Fibroblast of pulmonary artery (primary cell): ENCODE measurements at regions not wholly inside any gene's neighbourhood (a gene's known extent, or its start where the extent isn't known, plus 50 kb on each side); places are given as distances from the start of the nearest gene placed in this dataset.
"Not testable (repeated sequence)": the region's sequence is repeated elsewhere in the genome, so short reads cannot be mapped to it uniquely, and the experiment has no call there.

ENCODE experiments used
- DNase-seq: peaks from one replicate; pipeline ENCODE4 v3.0.0-alpha.2; 2010; ENCODE audit warnings: low read depth
- H3K4me3 ChIP-seq: replicated peaks from 2 replicates; pipeline ENCODE4 v1.5.1; 2011; ENCODE audit warnings: low read depth, mild to moderate bottlenecking, control low read depth, low read length, moderate library complexity
- CTCF ChIP-seq: IDR thresholded peaks from 2 replicates; pipeline ENCODE4 v1.5.1; 2011; ENCODE audit warnings: mild to moderate bottlenecking, control low read depth, low read length, inconsistent platforms; ENCODE audit errors: missing control alignments

GRCh38 chrX:139324756-139325155, 205.8 kb upstream of the F9 start:
- no peak for TF ChIP-seq CTCF
- DNase-seq, result no peak
- no peak overlapping the region for H3K4me3 ChIP-seq

GRCh38 chrX:139320661-139321354, 209.7 kb upstream of the F9 start:
- DNase-seq, H3K4me3 ChIP-seq: not testable (repeated sequence)

GRCh38 chrX:139306675-139307074, 223.9 kb upstream of the F9 start:
- not testable (repeated sequence) for DNase-seq, H3K4me3 ChIP-seq

DNA sequence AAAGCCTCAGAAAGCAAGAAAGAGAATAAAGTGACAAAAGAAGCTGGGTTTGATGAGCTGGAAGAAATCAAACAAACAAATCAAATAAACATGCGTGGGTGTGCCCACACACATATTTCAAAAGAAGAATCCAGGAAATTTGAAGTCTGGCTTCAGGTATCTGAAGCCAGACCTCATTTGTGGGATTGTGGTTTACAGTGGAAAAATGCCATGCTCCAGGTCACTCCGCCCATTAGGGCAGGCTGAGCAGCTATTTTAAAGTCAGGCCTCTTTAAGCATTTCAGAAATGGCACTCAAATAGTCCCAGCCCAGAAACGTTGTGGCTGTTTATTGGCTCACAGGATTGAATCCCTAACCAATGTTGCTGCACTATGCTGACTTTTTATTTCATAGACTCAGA, 226.1 kb upstream of the F9 start:
- no peak for DNase-seq
- no peak overlapping the region for H3K4me3 ChIP-seq
- no peak for TF ChIP-seq CTCF

DNA sequence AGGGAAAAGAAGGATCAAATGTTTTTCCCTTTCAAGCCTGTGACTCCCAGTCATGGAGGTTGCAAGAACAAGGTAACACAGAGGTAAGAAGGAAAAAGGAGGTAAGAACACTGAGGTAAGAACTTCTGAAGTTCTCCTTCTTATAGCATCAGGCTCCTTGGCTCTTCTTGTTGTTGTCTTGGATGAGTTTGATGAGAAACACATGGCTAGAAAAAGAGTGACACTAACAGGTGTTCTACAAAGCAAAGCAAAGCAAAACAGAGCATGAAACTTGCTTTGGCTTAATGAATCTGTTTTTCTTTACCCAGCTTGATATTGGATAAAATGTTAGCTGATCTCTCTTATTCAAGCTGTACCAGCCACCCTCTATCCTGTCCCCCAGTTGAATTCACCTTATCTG, 231.2 kb upstream of the F9 start:
- no peak for DNase-seq
- no peak overlapping the region for H3K4me3 ChIP-seq
- TF ChIP-seq CTCF, result no peak

DNA sequence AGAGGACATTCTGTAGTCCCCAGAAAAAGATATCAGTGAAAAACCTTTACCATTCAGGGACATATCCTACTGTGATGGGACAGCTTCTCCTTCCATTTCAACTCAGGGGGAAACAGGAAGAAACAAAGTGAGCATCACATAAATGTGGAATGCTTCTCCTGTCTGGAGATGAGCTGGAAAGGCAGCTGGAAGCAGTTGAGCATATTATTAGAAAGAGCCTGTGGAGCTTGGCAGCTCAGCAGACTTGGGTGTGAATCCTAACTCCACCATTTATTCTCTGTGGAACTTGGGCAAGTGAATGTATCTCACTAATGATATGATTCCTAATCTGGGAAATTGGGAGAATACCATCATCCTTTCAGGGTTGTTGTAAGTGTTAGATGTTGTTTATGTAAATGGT, 232.1 kb upstream of the F9 start:
- TF ChIP-seq CTCF, result no peak
- no peak for DNase-seq
- H3K4me3 ChIP-seq, result no peak overlapping the region

GRCh38 chrX:139297638-139298037, 232.9 kb upstream of the F9 start:
- TF ChIP-seq CTCF, result no peak
- H3K4me3 ChIP-seq, result no peak overlapping the region
- DNase-seq, result no peak

DNA sequence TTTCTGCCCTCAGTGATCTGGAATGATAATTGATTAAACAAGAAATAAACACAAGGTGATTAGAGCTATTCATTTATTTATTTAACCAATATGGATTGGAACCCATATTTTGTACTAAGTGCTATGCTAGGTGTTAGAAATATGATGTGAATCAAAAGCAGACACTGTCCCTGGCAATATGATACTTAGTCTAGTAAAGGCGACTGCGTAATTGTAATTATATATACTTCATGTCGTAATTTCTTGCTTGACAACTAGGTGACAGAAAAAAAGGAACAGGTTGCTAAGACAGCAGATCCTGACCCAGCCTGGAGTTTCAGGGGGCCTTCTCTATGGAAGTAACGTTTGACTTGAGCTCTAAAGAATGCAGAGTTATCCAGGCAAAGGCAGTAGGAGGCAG, 236.5 kb upstream of the F9 start:
- DNase-seq, result no peak
- H3K4me3 ChIP-seq, result no peak overlapping the region
- TF ChIP-seq CTCF, result no peak
